Panc1 (cell line): ENCODE measurements at regions not wholly inside any gene's neighbourhood (a gene's known extent, or its start where the extent isn't known, plus 50 kb on each side); places are given as distances from the start of the nearest gene placed in this dataset.

ENCODE experiments used
- ATAC-seq: fragments of 200-7000 bp; cut with Tn5 transposase; 2 replicates; pipeline ENCODE4 v1.9.1; 2020; ENCODE audit warnings: mild to moderate bottlenecking, moderate library complexity
- BruUV-seq: library from RNA; stranded (reverse); fragments of 400-500 nt; replicated peaks from 2 replicates; lab custom pipeline; 2021; lab: Mats Ljungman, UMichigan
- CTCF ChIA-PET: fragments of 300-600 bp; sonication (Branson Sonifier 250); formaldehyde crosslinking; loops from one replicate; lab custom pipeline; 2022; ENCODE audit warnings: antibody characterized with exemption; lab: Charles Lee
- POLR2A ChIA-PET: fragments of 300-600 bp; sonication (Branson Sonifier 250); formaldehyde crosslinking; loops from one replicate; lab custom pipeline; 2022; ENCODE audit warnings: antibody characterized with exemption; lab: Charles Lee
- DNase-seq: peaks from one replicate; pipeline ENCODE4 v3.0.0-alpha.2; 2010; ENCODE audit warnings: low read depth, low spot score
- H3K27ac ChIP-seq: 2 replicates; pipeline ENCODE4 v1.5.1; 2011; ENCODE audit warnings: mild to moderate bottlenecking, low read length, inconsistent platforms
- H3K27me3 ChIP-seq: fragments of 200-500 bp; sonication (Bioruptor generic); 2 replicates; pipeline ENCODE4 v1.6.0; 2014; ENCODE audit warnings: low read length, inconsistent platforms; ENCODE audit not compliant: control insufficient read depth, insufficient read depth
- H3K36me3 ChIP-seq: fragments of 200-500 bp; sonication (Bioruptor generic); 2 replicates; pipeline ENCODE4 v1.5.1; 2014; ENCODE audit warnings: inconsistent platforms, mild to moderate bottlenecking, low read length, moderate library complexity; ENCODE audit not compliant: control insufficient read depth, insufficient read depth
- H3K4me1 ChIP-seq: 2 replicates; pipeline ENCODE4 v1.5.1; 2011; ENCODE audit warnings: inconsistent platforms, mild to moderate bottlenecking, low read length, moderate library complexity; ENCODE audit not compliant: control insufficient read depth, insufficient read depth
- H3K4me3 ChIP-seq, 2 experiments: 2 replicates each; pipeline ENCODE4 v1.5.1; 2011 to 2012; ENCODE audit warnings: low read depth in 2 of 2, low read length in 2 of 2, mild to moderate bottlenecking in 2 of 2, inconsistent platforms in 1 of 2, moderate library complexity in 1 of 2
- H3K9me3 ChIP-seq: fragments of 200-500 bp; sonication (Bioruptor generic); 2 replicates; pipeline ENCODE4 v1.5.1; 2014; ENCODE audit warnings: low read depth, mild to moderate bottlenecking, inconsistent platforms, low read length, moderate library complexity; ENCODE audit not compliant: control insufficient read depth, insufficient read depth
- POLR2AphosphoS5 ChIP-seq: IDR thresholded peaks from 2 replicates; pipeline ENCODE4 v1.6.1; 2012; ENCODE audit warnings: mild to moderate bottlenecking, low read depth, low read length, moderate library complexity
- SIN3A ChIP-seq: IDR thresholded peaks from 2 replicates; pipeline ENCODE4 v1.6.1; 2012; ENCODE audit warnings: low read depth, mild to moderate bottlenecking, low read length, moderate library complexity, borderline replicate concordance; ENCODE audit not compliant: insufficient read depth
- TCF7L2 ChIP-seq: IDR thresholded peaks from 2 replicates; pipeline ENCODE4 v1.6.1; 2011; ENCODE audit warnings: mild to moderate bottlenecking, low read depth, low read length, inconsistent platforms
- in situ Hi-C: cut with HindIII; loops from 2 replicates; pipeline ENCODE4 v1.10.0; 2016; ENCODE audit warnings: low sequenced_read_pairs, low pct_unique_long_range_greater_than_20kb
- intact Hi-C: fragments of 100-400 bp; cut with micrococcal nuclease; formaldehyde crosslinking; loops from one replicate; pipeline ENCODE4 v1.10.0; 2022; ENCODE audit not compliant: unreplicated experiment
- TF ChIP-seq, protein P1 (sequence below): fragments of 450-650 bp; IDR thresholded peaks from 2 replicates; pipeline ENCODE4 v1.5.1; 2017; ENCODE audit warnings: mild to moderate bottlenecking
- TF ChIP-seq, protein P2 (sequence below), 2 experiments: IDR thresholded peaks; 2 replicates each; pipeline ENCODE4 v1.6.1; 2011 to 2012; ENCODE audit warnings: low read depth in 2 of 2, control low read depth in 1 of 2, low read length in 1 of 2, mild to moderate bottlenecking in 1 of 2, moderate library complexity in 1 of 2; ENCODE audit not compliant: insufficient read depth in 1 of 2

DNA sequence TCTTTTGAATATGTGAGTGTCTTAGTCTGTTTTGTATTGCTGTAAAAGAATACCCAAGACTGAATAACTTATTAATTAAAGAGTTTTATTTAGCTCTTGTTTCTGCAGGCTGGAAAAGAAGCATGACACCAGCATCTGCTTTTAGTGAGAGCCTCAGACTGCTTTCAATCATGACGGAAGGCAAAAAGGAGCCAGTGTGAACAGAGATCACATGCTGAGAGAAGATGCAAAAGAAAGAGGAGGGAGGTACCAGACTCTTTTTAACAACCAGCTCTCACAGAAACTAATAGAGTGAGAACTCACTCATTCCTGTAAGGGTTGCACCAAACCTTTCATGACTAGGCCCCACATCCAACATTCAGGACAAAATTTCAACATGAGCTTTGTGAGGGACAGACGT is 101.6 kb upstream of the HNMT start:
- no peak overlapping the region for H3K4me3 ChIP-seq
- H3K27ac ChIP-seq, result no peak overlapping the region
- ATAC-seq (no peak), DNase-seq (no peak)
- in situ Hi-C loops (no loop called here), intact Hi-C loops (no loop called here)
- TF ChIP-seq, protein P1, sequence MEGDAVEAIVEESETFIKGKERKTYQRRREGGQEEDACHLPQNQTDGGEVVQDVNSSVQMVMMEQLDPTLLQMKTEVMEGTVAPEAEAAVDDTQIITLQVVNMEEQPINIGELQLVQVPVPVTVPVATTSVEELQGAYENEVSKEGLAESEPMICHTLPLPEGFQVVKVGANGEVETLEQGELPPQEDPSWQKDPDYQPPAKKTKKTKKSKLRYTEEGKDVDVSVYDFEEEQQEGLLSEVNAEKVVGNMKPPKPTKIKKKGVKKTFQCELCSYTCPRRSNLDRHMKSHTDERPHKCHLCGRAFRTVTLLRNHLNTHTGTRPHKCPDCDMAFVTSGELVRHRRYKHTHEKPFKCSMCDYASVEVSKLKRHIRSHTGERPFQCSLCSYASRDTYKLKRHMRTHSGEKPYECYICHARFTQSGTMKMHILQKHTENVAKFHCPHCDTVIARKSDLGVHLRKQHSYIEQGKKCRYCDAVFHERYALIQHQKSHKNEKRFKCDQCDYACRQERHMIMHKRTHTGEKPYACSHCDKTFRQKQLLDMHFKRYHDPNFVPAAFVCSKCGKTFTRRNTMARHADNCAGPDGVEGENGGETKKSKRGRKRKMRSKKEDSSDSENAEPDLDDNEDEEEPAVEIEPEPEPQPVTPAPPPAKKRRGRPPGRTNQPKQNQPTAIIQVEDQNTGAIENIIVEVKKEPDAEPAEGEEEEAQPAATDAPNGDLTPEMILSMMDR, result no peak
- H3K27me3 ChIP-seq, result no peaks in the 10 kb centered on the region
- H3K9me3 ChIP-seq, result no peaks in the 10 kb centered on the region
- no peaks in the 10 kb centered on the region for H3K4me1 ChIP-seq
- POLR2A ChIA-PET, result no interaction called here
- CTCF ChIA-PET, result no interaction called here
- BruUV-seq, result no TSS peak
- H3K36me3 ChIP-seq, result no peaks in the 10 kb centered on the region

DNA sequence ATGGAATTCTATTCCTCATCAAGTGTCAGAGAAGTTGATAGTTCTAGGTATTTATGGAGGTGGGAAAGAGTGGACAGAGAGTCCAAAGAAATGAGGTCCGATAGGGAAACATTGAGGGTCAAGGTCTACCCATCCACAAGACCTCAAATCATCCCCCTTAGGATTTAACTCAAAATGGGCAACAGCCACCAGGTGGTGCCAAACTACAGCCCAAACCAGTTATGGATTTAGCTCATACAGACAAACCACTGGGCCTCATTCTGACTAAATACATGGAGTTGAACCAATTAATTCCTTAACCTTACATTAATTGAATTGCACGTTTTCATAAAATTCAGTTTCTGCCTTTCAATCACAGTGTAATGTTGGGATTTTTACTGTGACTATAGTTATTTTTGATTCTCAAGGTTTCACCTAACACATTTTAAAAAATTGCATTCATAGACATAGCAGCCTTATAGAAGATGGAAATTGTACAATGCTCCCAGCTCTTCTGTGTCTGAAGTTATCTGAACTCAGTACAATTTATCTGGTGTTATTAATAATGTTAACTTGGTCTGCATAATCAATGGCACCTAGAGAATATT is 98.2 kb upstream of the HNMT start:
- TF ChIP-seq TCF7L2, result no peak
- TF ChIP-seq, protein P1, result peak; percentile 84
- POLR2A ChIA-PET, result no interaction called here
- H3K9me3 ChIP-seq, result no peaks in the 10 kb centered on the region
- H3K27me3 ChIP-seq, result no peaks in the 10 kb centered on the region
- no TSS peak for BruUV-seq
- ATAC-seq (peak; percentile 88), DNase-seq (peak; percentile 27)
- no peaks in the 10 kb centered on the region for H3K4me1 ChIP-seq
- CTCF ChIA-PET, result interaction anchor here (0.7 to 0.9 kb wide), 2 partner anchors 169 to 961 kb away, joined by 3 to 5 read pairs; no protein-coding TSS in a partner anchor
- H3K27ac ChIP-seq, result no peak overlapping the region
- in situ Hi-C loops, result no loop called here
- no peaks in the 10 kb centered on the region for H3K36me3 ChIP-seq
- H3K4me3 ChIP-seq, result no peak overlapping the region
- intact Hi-C loops, result loop anchor here (2.0 kb wide), 1 partner anchor 963 kb away; no protein-coding TSS in a partner anchor

DNA sequence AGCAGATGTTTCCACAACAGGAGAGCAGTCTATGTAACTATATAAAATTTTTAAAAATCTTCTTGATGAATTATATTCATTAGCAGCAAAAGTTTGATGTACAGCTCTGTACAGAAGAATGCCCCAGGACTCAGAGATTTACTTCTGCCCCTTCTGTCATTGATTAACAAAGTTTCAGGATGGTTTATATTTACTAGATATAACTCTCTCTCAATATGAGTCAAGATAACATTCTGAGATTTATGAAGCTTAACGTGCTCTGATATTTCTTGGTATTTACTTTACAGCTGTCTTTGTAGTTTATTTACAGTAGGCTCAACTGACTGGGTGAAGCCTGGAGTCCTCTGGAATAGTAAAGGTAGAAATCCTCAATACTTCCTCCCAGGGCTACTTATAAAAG is 93.6 kb upstream of the HNMT start:
- in situ Hi-C loops, result no loop called here
- intact Hi-C loops, result no loop called here
- CTCF ChIA-PET, result no interaction called here

More for the DNA sequence above, 93.6 kb upstream of the HNMT start:
- ATAC-seq (no peak), DNase-seq (no peak)
- H3K27me3 ChIP-seq, result no peaks in the 10 kb centered on the region
- no TSS peak for BruUV-seq
- POLR2A ChIA-PET, result no interaction called here
- H3K4me1 ChIP-seq, result no peaks in the 10 kb centered on the region
- H3K9me3 ChIP-seq, result no peaks in the 10 kb centered on the region
- H3K27ac ChIP-seq, result no peak overlapping the region
- H3K36me3 ChIP-seq, result no peaks in the 10 kb centered on the region
- TF ChIP-seq SIN3A (no peak), TCF7L2 (no peak), POLR2AphosphoS5 (no peak)
- TF ChIP-seq, protein P1, result no peak
- TF ChIP-seq, protein P2, sequence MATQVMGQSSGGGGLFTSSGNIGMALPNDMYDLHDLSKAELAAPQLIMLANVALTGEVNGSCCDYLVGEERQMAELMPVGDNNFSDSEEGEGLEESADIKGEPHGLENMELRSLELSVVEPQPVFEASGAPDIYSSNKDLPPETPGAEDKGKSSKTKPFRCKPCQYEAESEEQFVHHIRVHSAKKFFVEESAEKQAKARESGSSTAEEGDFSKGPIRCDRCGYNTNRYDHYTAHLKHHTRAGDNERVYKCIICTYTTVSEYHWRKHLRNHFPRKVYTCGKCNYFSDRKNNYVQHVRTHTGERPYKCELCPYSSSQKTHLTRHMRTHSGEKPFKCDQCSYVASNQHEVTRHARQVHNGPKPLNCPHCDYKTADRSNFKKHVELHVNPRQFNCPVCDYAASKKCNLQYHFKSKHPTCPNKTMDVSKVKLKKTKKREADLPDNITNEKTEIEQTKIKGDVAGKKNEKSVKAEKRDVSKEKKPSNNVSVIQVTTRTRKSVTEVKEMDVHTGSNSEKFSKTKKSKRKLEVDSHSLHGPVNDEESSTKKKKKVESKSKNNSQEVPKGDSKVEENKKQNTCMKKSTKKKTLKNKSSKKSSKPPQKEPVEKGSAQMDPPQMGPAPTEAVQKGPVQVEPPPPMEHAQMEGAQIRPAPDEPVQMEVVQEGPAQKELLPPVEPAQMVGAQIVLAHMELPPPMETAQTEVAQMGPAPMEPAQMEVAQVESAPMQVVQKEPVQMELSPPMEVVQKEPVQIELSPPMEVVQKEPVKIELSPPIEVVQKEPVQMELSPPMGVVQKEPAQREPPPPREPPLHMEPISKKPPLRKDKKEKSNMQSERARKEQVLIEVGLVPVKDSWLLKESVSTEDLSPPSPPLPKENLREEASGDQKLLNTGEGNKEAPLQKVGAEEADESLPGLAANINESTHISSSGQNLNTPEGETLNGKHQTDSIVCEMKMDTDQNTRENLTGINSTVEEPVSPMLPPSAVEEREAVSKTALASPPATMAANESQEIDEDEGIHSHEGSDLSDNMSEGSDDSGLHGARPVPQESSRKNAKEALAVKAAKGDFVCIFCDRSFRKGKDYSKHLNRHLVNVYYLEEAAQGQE (IDR thresholded peaks at IDR 0.05; ENCODE audit: insufficient read depth in 1 of 2, low read depth in 2 of 2, low read length in 1 of 2), result no peak
- H3K4me3 ChIP-seq, result no peak overlapping the region
